Fibroblast of lung (primary cell): ENCODE measurements at regions not wholly inside any gene's neighbourhood (a gene's known extent, or its start where the extent isn't known, plus 50 kb on each side); places are given as distances from the start of the nearest gene placed in this dataset.

Experiments used
- DNase-seq, 2 donors: peaks; one replicate each; pipeline versions ENCODE4 v3.0.0 to v3.0.0-alpha.2; 2010; ENCODE audit warnings: low read depth in 2 of 2
- H2AFZ ChIP-seq: 2 replicates; pipeline ENCODE4 v1.5.1; 2012; ENCODE audit warnings: low read length, control low read depth, inconsistent platforms
- H3K27ac ChIP-seq: 2 replicates; pipeline ENCODE4 v1.5.1; 2011; ENCODE audit warnings: low read length, control low read depth; ENCODE audit not compliant: insufficient read depth
- H3K27me3 ChIP-seq: 2 replicates; pipeline ENCODE4 v1.5.1; 2011; ENCODE audit warnings: mild to moderate bottlenecking, low read length; ENCODE audit not compliant: control insufficient read depth, insufficient read depth
- H3K36me3 ChIP-seq: 2 replicates; pipeline ENCODE4 v1.5.1; 2011; ENCODE audit warnings: low read length; ENCODE audit not compliant: control insufficient read depth, insufficient read depth
- H3K4me1 ChIP-seq: 2 replicates; pipeline ENCODE4 v1.5.1; 2011; ENCODE audit warnings: low read length; ENCODE audit not compliant: control insufficient read depth, insufficient read depth; ENCODE audit errors: extremely low read depth
- H3K4me2 ChIP-seq: 2 replicates; pipeline ENCODE4 v1.5.1; 2011; ENCODE audit warnings: low read length, control low read depth; ENCODE audit not compliant: insufficient read depth; ENCODE audit errors: extremely low read depth
- H3K4me3 ChIP-seq, 4 experiments: fragments of 200-600 bp in 1 of 4; sonication (generic) in 1 of 4; replicated peaks in 1 of 4; 2 replicates each; pipeline ENCODE4 v1.5.1; 2011 to 2016; ENCODE audit warnings: low read length in 4 of 4, low read depth in 3 of 4, mild to moderate bottlenecking in 3 of 4, control low read depth in 2 of 4, inconsistent platforms in 1 of 4, mixed read lengths in 1 of 4; ENCODE audit not compliant: insufficient read depth in 1 of 4; ENCODE audit errors: control extremely low read depth in 1 of 4
- H3K79me2 ChIP-seq: 2 replicates; pipeline ENCODE4 v1.5.1; 2012; ENCODE audit warnings: mild to moderate bottlenecking, low read length, inconsistent platforms; ENCODE audit not compliant: control insufficient read depth, insufficient read depth
- H3K9ac ChIP-seq: 2 replicates; pipeline ENCODE4 v1.5.1; 2011; ENCODE audit warnings: mild to moderate bottlenecking, low read length, control low read depth; ENCODE audit not compliant: insufficient read depth
- H3K9me3 ChIP-seq: 2 replicates; pipeline ENCODE4 v1.5.1; 2012; ENCODE audit warnings: low read depth, low read length; ENCODE audit not compliant: control insufficient read depth, insufficient read depth
- H4K20me1 ChIP-seq: 2 replicates; pipeline ENCODE4 v1.5.1; 2011; ENCODE audit warnings: low read length; ENCODE audit not compliant: control insufficient read depth, insufficient read depth; ENCODE audit errors: extremely low read depth
- CTCF ChIP-seq, 2 donors: IDR thresholded peaks in 1 of 2; conservative IDR thresholded peaks in 1 of 2; 1 replicate in 1 of 2; 2 replicates in 1 of 2; pipeline ENCODE4 v1.5.1; 2011 to 2012; ENCODE audit warnings: low read length in 2 of 2, control low read depth in 1 of 2, inconsistent platforms in 1 of 2, low read depth in 1 of 2, mild to moderate bottlenecking in 1 of 2
- EZH2 ChIP-seq: IDR thresholded peaks from 2 replicates; pipeline ENCODE4 v1.5.1; 2012; ENCODE audit warnings: low read length, control low read depth, mild to moderate bottlenecking; ENCODE audit errors: missing control alignments

GRCh38 chr18:41324020-41324791 is 630.8 kb upstream of the PIK3C3 start:
- Histone ChIP-seq H3K36me3 (no peaks in the 10 kb centered on the region), H3K4me3 (no peak overlapping the region), H3K27me3 (no peaks in the 10 kb centered on the region), H4K20me1 (no peaks in the 10 kb centered on the region), H3K4me2 (no peak overlapping the region), H3K9ac (no peak overlapping the region), H3K9me3 (no peaks in the 10 kb centered on the region), H3K27ac (no peak overlapping the region), H3K79me2 (no peaks in the 10 kb centered on the region), H3K4me1 (no peaks in the 10 kb centered on the region), H2AFZ (no peak overlapping the region)
- DNase-seq: peak in 1 of 2 donors; percentile 52
- no peak for TF ChIP-seq CTCF (conservative IDR thresholded peaks at IDR 0.05 in 1 of 2, IDR thresholded peaks at IDR 0.05 in 1 of 2; ENCODE audit: low read depth in 1 of 2, low read length in 2 of 2)

GRCh38 chr18:41323044-41323443 is 632.0 kb upstream of the PIK3C3 start:
- no peaks in the 10 kb centered on the region for H3K27me3 ChIP-seq
- no peaks in the 10 kb centered on the region for H3K9me3 ChIP-seq
- H3K4me3 ChIP-seq: no peak overlapping the region
- DNase-seq: peak; percentile 31 to 39
- TF ChIP-seq EZH2: no peak
- no peak for TF ChIP-seq CTCF (conservative IDR thresholded peaks at IDR 0.05 in 1 of 2, IDR thresholded peaks at IDR 0.05 in 1 of 2; ENCODE audit: low read depth in 1 of 2, low read length in 2 of 2)
- no peak overlapping the region for H3K4me2 ChIP-seq
- H3K79me2 ChIP-seq: no peaks in the 10 kb centered on the region
- H3K4me1 ChIP-seq: no peaks in the 10 kb centered on the region
- no peak overlapping the region for H3K9ac ChIP-seq
- no peak overlapping the region for H2AFZ ChIP-seq
- no peaks in the 10 kb centered on the region for H3K36me3 ChIP-seq
- no peaks in the 10 kb centered on the region for H4K20me1 ChIP-seq
- H3K27ac ChIP-seq: no peak overlapping the region

- H3K79me2 ChIP-seq: no peaks in the 10 kb centered on the region
- no peak overlapping the region for H3K4me3 ChIP-seq
- no peaks in the 10 kb centered on the region for H3K4me1 ChIP-seq
- TF ChIP-seq EZH2: no peak
- no peak for TF ChIP-seq CTCF (conservative IDR thresholded peaks at IDR 0.05 in 1 of 2, IDR thresholded peaks at IDR 0.05 in 1 of 2; ENCODE audit: low read depth in 1 of 2, low read length in 2 of 2)
- no peak overlapping the region for H2AFZ ChIP-seq
- no peaks in the 10 kb centered on the region for H3K9me3 ChIP-seq
- H3K4me2 ChIP-seq: no peak overlapping the region
- H3K9ac ChIP-seq: no peak overlapping the region
- no peaks in the 10 kb centered on the region for H3K36me3 ChIP-seq
- no peak for DNase-seq
- no peaks in the 10 kb centered on the region for H4K20me1 ChIP-seq
- no peaks in the 10 kb centered on the region for H3K27me3 ChIP-seq
- H3K27ac ChIP-seq: no peak overlapping the region
Measured at GRCh38 chr18:41320100-41320499, 634.9 kb upstream of the PIK3C3 start.
